UCSD-AML1 (cell line): ENCODE measurements at regions not wholly inside any gene's neighbourhood (a gene's known extent, or its start where the extent isn't known, plus 50 kb on each side); places are given as distances from the start of the nearest gene placed in this dataset.

Experiments used
- DNase-seq: peaks from one replicate; lab custom pipeline; 2025; ENCODE audit not compliant: unreplicated experiment; lab: John Stamatoyannopoulos, UW

DNA sequence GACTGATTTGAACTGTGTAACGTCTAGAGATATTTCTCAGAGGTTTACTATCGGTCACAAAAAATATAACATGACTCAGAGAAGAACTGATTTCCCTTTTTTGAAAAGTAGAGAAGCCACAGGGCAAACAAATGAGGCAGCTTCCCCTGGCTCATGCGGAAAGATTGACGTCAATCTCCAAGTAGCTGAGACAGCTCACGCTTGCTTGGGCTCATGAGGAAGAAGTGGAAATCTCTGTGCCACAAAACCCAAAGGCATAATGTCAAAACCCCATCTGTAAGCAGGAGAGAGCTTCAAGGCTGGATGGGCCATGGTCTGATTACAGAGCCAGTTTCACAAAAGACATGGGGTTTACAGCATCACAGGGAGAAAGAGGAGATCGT, 188.1 kb downstream of the ARL4C start:
- DNase-seq, result no peak

DNA sequence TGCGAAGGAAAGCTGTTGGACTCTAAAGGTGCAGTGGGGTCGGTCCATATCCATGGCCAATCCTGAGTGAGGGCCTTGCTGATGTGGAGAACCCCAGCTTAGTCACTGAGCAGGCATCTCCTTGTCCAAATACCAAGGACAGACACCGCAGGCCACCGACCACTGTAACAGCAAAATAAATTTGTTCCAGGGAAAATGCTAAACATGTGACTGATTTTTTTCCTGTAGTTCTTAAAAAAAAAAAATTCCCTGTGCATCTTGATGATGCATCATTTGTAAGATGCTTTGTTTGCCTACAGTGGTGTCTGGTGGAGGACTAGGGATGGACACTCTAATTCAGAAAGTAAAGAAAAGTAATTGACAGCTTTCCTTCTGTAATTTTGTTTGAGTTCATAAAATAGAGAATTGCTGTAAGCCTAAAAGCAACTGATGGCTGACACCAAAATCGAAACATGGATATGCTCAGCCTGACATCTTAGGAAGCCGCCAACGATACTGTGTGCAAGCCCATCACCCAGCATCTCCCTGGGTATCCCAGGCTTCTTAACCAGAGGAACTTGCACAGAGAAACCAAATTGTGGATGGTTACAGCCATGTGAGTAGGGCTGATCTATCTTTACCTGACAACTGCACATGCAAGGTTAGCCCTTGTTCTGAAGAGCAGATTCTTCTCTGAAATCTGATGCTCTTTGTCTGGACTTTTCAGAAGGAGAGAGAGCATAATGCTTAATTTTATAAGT, 188.6 kb downstream of the ARL4C start:
- no peak for DNase-seq

DNA sequence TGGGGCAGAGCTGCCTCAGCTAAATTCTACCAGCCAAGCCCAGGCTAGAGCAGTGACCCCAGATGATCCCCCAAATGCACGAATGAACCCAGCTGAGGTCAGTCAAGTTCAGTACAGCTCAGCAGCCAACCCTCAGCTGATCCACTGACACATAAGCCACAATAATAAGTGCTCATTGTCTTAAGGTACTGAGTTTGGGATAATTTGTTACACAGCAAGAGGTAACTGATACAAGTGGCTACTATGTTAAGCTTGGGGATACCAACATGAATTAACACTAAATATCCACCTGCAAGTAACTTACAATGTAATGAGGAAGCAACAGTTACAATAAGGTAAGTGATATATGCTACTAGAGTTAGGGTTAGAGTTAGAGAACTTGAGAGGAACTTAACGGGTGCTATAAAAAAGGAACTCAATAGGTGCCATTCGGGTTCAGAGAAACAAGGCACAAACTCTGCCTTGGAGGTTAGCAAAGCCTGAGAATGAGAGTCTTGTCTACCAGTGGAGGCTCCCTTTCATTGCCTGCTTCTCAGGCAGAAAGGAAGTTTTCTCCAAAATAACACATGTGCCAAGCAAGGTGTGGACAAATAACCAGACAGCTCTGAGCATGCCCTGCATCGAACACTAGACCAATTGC, 189.4 kb downstream of the ARL4C start:
- DNase-seq, result no peak

DNA sequence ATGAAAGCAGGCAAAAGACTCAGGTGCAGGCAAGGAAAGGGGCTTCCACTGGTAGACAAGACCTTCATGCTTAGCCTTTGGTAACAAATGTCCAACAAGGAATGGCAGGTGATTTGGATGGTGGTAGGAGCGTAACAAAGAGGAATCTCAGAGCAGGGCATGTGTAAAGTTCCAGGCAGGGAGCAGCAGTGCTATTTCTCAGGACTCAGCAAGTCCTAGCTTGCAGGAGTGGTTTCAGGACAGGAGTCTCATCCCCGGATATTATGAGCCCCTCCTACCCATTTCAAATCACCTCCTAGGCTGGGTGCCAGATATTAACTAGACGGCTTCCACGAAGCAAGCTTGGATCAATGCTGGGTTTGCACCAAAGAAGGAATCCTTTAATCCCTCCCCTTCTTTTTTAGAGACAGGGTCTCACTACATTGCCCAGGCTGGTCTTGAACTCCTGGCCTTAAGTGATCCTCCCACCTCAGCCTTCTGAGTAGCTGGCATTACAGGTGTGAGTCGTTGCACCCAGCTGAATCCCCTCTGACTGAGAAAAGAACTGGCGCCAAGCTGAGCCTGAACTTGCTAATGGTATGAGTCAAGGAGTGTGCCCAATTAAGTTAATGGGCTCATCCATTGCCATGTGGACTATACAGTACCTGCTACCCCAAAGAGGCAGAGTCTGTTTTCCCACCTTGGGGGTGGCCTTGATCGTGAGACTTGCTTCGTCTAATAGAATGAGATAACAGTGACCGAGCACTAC, 190.3 kb downstream of the ARL4C start:
- no peak for DNase-seq

DNA sequence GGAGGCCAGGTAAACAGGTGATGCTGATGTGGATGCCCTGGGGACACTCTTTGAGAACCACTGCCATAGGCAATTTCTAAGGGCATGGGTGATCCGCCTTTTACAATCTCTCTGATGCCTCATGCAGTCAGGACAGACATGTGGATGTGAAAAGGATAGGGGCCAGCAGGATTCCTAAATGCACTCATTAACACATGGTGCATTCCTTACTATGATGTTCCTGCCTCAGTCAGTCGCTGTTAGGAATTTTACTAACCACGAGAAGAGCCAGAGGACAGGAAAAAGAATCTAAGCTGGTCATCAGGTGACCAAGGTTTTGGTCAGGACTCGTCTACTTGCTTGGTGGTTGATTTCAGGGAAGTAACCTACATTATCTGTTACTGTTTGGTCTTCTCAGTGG, 191.0 kb downstream of the ARL4C start:
- no peak for DNase-seq

DNA sequence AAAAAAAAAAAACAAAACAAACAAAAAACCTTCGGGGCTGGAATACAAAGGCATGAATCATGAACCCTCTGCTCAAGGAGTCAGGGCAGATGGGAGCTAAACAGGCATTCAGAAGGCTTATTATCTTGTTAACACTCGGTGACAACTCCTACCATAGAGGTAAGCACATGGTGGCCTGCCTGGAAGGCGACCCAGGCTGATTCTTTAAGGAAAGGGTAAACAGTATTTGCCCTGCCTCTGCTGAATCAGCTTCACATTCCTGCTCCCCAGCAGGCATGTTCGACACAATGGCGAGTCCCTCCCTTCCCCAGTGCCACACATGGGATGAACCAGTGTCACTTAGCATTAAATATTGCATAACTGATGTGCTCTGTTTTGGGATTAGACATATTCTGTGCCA, 191.9 kb downstream of the ARL4C start:
- no peak for DNase-seq

DNA sequence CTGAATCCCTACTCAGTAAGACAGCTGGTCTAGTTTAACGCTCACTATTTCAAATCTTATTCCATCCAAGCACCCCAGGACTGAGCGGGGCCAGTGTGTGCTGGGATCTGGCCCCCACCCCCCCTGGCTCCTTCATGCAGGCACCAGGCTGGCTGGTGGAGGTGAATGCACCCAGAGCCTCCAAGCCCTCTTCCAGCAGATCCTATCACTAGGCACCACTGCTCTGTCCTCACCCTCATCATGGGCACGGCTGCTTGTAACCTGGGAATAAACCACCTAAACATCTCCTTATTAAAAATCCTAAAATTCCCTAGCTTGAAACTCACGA, 194.3 kb downstream of the ARL4C start:
- DNase-seq, result no peak

DNA sequence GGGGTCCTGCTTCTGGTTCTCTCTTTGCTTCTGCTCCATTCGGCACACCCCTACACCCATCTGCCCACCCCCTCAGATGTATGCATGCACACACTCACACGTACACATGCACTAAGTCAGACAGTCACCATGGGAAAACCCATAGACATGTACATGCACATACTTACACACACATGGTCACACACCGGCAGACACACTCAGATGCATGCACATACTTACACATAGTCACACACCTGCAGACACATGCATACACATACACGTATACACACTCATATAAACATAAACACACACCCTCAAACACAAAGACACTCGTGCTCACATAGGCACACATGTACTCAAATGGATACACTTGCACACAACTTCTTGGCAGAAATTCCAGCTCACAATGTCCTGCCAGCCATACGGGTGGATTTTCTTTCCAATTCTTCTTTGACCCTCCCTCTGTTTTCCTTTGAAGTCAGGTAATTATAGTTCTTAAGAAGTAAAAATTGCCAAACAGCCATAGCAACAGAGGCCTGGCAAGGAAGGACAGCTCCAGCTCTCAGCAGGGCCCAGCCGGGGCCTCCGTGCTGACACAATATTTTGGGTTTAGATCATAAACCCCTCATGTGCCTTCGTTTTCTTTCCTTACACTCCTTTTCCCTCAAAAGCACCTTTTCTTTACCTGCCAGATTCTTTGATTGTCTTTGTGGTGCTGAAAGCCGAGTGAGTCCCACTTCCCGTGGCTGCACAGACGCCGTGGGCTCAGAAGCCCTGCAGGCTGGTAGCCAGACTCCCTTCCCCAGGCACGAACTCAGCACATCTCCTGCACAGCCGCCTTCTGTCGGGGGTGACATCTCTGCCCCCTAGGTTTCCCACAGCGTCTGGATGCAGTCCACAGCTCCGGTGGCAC, 195.7 kb downstream of the ARL4C start:
- no peak for DNase-seq

DNA sequence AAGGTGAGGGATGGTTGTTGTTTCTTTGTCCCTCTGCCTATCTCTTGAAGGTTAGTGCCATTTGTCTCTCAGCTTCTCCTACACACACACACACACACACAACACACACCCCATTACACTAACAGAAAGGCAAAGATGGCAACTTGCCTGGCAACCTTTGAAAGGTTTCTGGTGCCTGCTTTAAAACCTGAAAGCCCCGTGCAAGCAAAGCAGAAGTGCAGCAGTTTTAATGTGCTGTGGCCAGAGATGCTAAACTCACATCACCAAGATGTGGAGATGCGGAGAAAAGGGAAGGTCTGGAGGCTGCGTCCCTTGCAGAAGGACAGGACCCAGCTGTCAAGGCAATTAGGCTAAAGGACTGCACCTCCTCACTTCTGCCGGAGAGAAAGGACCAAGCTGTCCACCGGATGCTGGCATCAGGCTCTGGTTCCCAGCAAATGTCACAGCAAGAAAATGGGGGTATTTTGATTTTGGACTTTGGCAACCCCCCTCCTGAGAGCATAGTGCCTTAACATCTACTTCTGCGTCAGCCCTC, 196.4 kb downstream of the ARL4C start:
- DNase-seq, result no peak

DNA sequence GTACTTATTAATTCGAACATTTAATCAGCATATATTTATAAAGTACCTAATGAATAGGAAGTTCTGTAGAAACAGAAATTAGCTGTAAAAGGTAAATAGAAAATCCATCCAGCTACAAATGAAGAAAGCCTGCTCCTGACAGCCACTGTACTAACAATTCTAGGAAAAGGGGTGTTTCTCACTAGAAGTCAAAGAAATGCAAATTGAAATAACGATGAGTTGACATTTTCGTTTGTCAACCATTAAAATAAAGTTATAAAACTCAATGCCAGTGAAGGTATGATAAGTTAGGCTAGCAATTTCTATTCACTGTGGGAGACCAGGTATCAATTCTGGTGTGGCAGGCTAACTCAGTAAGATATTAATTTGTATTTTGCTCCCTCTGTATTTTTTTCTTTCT, 198.0 kb downstream of the ARL4C start:
- no peak for DNase-seq

DNA sequence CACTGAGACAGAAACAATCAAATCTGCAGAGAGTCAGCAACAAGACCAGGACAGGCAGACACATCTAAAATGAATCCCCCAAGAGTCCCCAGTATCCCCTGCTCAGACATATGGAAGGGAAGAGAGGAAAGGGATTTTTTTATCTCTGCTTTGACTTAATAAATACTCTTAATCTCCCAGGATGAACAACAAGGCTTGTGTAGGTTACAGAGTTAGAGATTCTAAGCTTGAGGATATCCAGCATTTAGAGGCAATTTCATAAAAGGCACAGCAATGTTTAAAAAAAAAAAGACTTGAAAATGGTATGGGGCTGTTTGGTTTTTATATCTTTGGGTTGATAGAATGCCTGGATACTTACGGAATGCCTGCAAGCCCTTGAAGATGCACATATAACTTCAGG, 199.9 kb downstream of the ARL4C start:
- no peak for DNase-seq

DNA sequence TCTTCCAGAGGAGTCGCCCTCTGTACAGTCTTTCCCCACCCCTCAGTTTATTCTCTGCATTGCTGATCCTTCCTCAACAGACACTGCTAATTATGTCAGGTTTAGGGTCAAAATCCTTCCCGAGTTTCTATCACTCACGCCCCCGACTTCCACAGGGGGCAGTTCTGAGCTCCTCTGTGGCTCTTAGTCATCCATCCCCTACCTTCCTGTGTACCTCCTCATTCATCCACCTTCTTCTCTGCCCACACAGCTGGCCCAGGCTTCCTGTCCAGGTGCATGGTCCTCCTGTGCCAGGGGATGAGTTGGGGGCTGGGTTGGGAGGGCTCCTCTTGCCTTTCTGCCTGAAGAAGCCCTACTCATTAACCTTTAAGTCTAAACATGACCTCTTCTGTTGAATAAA, 202.9 kb downstream of the ARL4C start:
- no peak for DNase-seq

DNA sequence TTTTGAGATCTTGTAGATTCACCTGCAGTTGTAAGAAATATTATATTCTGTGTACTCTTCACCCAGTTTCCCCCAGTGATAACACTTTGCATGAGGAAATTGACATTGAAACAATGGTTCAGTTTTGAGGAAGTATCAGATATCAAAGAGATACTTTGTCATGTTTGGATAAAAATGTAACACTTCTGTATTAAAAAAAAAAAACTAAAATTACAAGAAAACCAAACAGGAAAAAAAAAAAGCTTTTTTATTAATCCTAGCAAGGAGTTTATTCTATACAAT, 204.0 kb downstream of the ARL4C start:
- no peak for DNase-seq

DNA sequence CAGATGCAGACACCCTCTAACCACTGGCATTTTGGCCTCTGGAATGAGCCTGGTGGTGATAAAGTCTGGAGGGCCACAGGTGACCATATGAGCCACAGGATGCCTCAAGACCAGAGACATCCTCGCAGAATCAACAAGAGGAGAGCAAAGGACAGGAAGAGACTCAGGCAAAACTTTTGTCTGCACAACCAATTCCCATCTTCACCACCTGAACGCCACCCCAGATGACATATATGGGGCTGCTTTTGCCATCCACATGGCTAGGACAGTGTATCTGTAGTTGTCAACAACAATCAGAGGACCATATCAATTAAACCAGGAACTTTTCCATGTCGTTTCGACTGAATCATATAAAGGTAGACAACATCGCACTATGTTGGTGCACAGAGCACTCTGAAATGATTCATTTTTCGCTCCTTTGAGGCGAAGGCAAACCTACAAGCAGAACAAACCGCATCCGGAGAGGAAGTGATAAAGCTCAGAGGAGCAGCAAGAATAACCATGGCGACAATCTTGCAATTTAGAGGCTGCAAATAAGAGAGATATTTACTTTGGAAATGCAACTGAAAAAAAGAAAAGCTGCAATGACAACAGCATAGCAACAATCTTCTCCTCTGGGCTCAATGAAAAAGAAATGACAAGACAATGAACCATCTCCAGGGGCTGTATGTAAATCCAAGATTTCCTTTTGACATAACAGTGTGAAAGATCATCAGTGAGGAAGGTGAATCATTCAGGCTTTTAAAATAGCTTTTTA, 204.5 kb downstream of the ARL4C start:
- no peak for DNase-seq

DNA sequence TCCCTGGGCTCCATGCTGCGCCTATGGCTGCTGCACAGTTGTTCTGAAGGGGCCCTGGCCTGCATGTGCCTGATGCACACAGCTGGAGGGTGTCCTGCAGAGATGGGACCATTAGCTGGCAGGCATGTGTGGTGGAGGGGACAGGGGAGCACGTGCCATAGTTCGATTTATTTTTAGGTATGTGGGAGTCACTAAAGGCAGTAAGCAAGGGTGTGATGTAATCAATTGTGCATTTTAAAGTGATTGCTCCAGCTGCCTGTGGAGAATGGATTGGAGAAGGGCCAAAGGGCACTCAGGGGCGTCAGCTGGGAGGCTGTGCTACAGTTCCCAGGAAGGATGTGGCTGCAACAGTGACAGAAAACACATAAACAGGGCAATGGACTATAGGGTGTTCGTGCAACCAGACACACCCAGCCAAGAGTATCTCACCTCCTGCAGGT, 205.1 kb downstream of the ARL4C start:
- DNase-seq, result no peak

DNA sequence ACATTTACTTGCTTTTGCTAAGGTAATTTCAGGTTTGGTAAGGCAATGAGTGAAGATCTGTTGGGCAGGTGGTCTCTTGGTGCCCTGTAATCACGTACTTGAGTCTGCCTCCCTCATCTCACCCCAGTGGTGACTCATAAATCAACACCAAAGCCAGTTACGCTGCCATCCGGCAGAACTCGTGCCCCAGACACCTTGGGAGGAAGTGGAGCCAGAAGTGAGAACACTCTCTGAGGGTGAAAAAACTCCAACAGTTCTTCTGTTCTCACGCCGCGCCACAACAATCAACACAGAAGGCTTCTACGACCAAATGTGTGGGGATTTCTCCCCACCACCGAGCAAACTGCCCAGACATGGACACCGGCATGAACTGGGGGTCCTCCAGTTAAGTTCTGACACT, 206.2 kb downstream of the ARL4C start:
- no peak for DNase-seq

DNA sequence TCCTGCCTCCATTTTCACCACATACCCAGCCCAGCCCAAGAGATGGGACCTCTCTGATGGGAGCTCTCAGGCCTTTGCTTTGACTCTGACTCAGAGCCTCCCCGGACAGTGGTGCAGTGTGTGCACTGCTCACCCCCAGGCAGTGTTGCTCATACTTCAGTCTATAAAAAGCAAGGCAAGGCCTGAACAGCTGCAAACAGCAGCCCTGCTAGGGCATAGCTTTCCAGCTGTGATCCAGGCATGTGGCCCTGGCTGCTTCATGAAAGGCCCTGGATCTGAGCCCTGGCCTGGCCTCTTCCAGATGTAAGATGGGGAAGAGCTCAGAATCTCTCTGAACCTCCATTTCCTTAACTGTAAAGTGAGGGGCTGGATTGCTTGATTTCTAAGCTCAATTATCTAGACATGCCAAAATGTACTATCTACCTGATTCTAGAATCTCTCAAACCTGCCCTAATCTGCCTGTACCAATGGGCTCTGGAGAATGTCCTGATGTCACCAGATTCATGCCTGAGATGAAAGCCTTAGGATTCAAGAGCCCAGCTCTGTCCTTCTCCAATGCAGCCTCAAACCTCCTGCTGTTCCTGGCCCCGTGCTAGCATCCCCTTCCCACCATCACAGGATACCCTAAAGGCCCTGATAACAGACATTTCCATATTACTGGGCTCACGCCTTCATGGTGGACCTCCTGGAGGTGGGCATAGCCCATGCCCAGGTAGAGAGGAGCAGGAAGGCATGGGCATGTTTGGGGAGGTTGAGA, 206.9 kb downstream of the ARL4C start:
- DNase-seq, result no peak

DNA sequence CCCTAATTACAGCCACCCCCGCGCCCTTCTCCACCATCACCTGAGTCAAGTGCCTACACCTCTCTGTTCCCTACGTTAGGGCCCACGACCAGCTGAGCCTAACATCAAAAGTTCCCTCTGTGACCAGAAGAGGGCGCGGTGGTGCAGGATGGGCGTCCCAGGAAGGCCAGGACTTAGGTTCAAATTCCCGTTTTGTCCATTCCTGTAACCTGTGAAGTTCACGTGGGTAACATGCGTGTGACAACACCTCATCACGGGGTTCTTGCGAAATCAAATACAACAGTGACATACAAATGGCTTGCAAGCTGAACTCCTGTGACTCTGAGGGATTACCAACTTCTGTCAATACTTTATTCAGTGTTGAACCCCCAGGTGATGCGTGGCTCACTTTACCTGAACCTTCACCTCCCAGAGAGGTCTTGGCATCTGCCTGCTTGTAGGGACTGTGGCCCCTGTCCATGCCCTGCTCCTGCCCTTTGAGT, 207.9 kb downstream of the ARL4C start:
- DNase-seq, result peak; percentile 58

DNA sequence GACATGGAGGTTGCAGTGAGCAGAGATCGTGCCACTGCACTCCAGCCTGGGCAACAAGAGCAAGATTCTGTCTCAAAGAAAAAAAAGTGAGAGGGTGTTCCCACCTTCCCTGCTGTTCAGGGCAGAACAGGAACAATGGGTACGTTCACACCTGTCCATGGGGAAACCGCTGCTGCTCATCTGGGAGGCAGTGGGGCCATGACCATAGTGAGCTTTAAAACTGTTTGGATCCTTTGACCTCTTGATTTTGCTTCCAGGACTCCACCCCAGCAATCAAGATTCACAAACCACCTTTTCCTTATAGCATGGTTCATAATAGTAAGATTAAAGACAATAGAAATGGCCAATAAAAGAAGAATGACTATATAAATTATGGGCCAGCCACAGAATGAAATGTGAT, 209.2 kb downstream of the ARL4C start:
- DNase-seq, result no peak

DNA sequence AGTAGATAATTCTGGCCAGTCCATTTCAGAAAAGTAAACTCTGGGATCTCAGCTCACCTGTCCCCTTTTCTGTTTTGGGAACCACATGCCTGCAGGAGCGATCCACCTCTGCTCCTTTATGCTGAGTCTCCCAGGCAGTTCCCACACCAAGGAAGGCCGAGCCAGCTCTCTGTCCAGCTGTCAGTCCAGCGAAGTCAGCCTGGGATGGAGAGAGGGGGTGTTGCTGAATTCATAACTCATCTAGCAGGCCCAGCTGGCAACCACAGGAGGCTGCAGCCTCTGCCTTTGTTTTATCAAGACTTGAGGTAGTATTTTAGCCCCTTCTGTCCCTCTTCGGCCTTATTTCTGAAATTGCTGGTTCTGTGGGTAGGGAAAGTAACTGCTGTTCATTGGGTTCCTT, 209.9 kb downstream of the ARL4C start:
- no peak for DNase-seq
